ENCODE measurements at regions not wholly inside any gene's neighbourhood (a gene's known extent, or its start where the extent isn't known, plus 50 kb on each side); places are given as distances from the start of the nearest gene placed in this dataset.

GRCh38 chr2:239695728-239696240 lies 295.0 kb upstream of the HDAC4 start:
- Mint-ChIP-seq H3K9me3 (no peaks in the 10 kb centered on the region), H3K4me3 (no peak overlapping the region), H3K36me3 (ENCODE audit: low read depth) (no peaks in the 10 kb centered on the region), H3K27ac (no peak overlapping the region), H3K27me3 (ENCODE audit: insufficient read depth) (peaks cover 5% of the 10 kb centered on the region), H3K4me1 (ENCODE audit: low read depth) (no peaks in the 10 kb centered on the region)
- intact Hi-C loops (cut with micrococcal nuclease), result no loop called here
- no peak for DNase-seq (ENCODE audit: low spot score)

DNA sequence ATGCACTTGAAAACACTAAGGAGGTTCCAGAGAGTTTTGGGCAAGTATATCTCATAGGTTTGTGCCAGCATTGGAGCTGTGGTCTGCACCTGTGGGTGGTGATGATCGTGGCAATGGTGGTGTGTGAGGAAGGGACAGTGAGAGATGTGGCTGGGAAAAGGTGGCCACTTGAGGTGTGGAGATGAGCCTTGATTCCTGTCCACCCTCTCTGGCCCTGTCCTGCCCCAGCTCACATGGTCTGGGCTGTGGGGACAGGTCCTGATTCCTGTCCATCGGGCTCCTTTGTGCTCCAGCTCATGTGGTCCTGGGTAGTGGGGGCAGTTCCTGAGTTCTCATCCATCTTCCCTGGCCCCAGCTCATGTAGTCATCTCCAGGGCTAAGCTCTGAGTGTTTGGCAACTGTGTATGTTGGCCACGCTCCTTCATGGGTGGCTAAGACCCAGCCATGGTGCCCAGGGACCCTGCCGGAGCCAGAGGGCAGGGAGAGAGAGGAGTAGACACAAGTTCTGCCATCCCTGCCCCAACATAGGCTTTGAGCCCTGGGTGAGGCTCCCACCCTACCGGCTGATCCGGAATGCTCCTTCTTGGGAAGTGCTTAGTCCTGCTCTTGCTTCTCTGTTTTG lies 294.4 kb upstream of the HDAC4 start:
- no peak for DNase-seq (ENCODE audit: low spot score)
- Mint-ChIP-seq H3K36me3 (ENCODE audit: low read depth) (no peaks in the 10 kb centered on the region), H3K27ac (no peak overlapping the region), H3K4me3 (no peak overlapping the region), H3K4me1 (ENCODE audit: low read depth) (no peaks in the 10 kb centered on the region), H3K27me3 (ENCODE audit: insufficient read depth) (peaks cover 5% of the 10 kb centered on the region), H3K9me3 (no peaks in the 10 kb centered on the region)
- intact Hi-C loops (cut with micrococcal nuclease), result no loop called here

GRCh38 chr2:239694487-239694886 lies 293.7 kb upstream of the HDAC4 start:
- H3K4me3 Mint-ChIP-seq, result no peak overlapping the region
- H3K9me3 Mint-ChIP-seq, result no peaks in the 10 kb centered on the region
- no peak for DNase-seq (ENCODE audit: low spot score)
- H3K4me1 Mint-ChIP-seq (ENCODE audit: low read depth), result no peaks in the 10 kb centered on the region
- no peaks in the 10 kb centered on the region for H3K36me3 Mint-ChIP-seq (ENCODE audit: low read depth)
- intact Hi-C loops (cut with micrococcal nuclease), result no loop called here
- no peak overlapping the region for H3K27ac Mint-ChIP-seq
- H3K27me3 Mint-ChIP-seq (ENCODE audit: insufficient read depth), result no peaks in the 10 kb centered on the region

DNA sequence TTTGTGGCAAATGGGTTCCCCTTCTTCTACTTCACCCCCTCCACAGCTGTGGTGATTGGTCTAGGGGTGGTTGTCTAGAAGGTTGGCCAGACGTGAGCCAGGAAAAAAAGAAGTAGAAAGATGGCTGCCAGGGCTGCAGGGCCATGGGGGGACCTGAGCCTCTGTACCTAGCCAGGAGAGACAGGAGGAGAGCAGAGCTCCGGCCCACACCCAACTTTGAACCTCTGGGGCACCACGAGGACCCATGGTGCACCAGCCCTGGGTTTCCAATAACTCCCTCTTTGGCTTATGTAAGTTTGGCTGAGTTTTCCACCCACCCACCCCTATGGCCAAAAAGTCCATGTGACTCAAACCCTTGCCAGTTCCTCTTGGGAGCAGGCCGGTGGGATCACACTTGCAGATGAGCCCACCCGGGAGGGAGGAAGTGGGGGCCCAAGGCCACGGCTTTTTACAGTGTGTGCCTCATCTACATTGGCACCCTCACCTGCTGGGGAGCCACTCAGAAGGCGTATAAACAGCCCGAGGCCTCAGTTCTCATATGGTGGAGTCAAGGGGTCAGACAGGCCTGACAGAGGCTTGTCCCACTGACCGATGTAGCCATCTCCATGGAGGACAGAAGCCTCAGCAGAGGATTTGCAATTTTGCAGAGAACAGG lies 293.1 kb upstream of the HDAC4 start:
- Mint-ChIP-seq H3K4me1 (ENCODE audit: low read depth) (no peaks in the 10 kb centered on the region), H3K27ac (no peak overlapping the region), H3K9me3 (no peaks in the 10 kb centered on the region), H3K4me3 (no peak overlapping the region), H3K36me3 (ENCODE audit: low read depth) (no peaks in the 10 kb centered on the region), H3K27me3 (ENCODE audit: insufficient read depth) (no peaks in the 10 kb centered on the region)
- intact Hi-C loops (cut with micrococcal nuclease), result no loop called here
- DNase-seq (ENCODE audit: low spot score), result no peak

DNA sequence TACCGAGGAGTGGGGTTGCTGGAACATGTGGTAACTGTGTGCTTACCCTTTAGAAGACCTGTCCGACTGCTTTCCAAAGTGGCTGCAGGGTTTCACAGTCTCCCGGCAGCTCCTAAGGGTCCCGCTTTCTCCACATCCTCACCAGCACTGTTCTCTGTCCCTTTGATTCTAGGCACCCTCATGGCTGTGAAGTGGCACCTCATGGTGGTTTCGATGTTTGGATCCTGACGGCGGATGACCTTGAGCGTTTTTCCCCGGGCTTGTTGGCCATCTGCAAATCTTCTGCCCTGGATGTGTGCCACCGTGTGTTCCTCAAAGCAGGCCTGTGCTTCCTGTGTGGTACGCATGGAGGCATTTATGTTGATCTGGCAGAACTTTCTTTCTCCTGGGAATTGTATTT lies 292.5 kb upstream of the HDAC4 start:
- Mint-ChIP-seq H3K4me1 (ENCODE audit: low read depth) (no peaks in the 10 kb centered on the region), H3K27ac (no peak overlapping the region), H3K4me3 (no peak overlapping the region), H3K9me3 (no peaks in the 10 kb centered on the region), H3K36me3 (ENCODE audit: low read depth) (no peaks in the 10 kb centered on the region), H3K27me3 (ENCODE audit: insufficient read depth) (no peaks in the 10 kb centered on the region)
- DNase-seq (ENCODE audit: low spot score), result no peak
- intact Hi-C loops (cut with micrococcal nuclease), result no loop called here

DNA sequence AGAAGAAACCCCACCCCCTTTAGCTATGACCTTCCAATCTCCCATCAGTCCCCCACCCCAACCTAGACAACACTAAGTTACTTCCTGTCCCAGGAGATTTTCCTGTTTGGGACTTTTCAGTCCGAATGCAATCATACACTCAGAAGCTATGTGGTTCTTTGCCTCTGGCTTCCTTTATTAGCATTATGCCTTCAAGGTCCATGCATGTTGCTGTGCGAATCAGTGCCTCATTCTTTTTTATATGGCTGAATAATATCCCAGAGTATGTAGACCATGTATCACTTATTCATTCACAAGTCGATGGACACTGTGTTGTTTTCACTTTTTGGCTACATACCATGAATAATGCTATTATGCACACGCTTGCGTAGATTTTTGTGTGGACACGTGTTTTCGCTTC lies 292.1 kb upstream of the HDAC4 start:
- intact Hi-C loops (cut with micrococcal nuclease), result no loop called here
- no peak overlapping the region for H3K4me3 Mint-ChIP-seq
- H3K9me3 Mint-ChIP-seq, result no peaks in the 10 kb centered on the region
- no peaks in the 10 kb centered on the region for H3K4me1 Mint-ChIP-seq (ENCODE audit: low read depth)
- no peak overlapping the region for H3K27ac Mint-ChIP-seq
- peaks cover 2% of the 10 kb centered on the region for H3K27me3 Mint-ChIP-seq (ENCODE audit: insufficient read depth)
- no peak for DNase-seq (ENCODE audit: low spot score)
- H3K36me3 Mint-ChIP-seq (ENCODE audit: low read depth), result no peaks in the 10 kb centered on the region

- Mint-ChIP-seq H3K27ac (no peak overlapping the region), H3K27me3 (ENCODE audit: insufficient read depth) (peaks cover 2% of the 10 kb centered on the region), H3K9me3 (no peaks in the 10 kb centered on the region), H3K36me3 (ENCODE audit: low read depth) (no peaks in the 10 kb centered on the region), H3K4me1 (ENCODE audit: low read depth) (no peaks in the 10 kb centered on the region), H3K4me3 (no peak overlapping the region)
- intact Hi-C loops (cut with micrococcal nuclease), result no loop called here
- DNase-seq (ENCODE audit: low spot score), result no peak
Observed at GRCh38 chr2:239692362-239692851, 291.6 kb upstream of the HDAC4 start.

DNA sequence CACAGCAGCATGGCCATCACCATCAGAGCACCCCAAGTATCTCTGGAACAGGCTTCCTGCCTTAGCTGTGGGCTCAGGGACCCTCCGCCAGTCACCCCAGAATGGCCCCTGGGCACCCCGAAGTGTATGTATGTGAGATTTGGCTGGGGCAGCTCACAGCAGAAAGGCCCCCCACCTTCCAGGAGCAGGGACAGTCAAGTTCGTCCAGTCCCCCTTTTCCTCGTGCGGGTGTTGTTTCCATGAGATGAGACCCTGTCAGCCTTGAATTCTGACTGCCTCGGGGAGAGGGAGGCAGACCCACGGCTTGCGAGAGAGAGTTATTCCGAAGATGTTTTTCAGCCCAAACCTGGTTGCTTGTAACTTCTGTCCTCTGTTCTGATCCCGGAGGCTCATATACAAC lies 290.9 kb upstream of the HDAC4 start:
- no peaks in the 10 kb centered on the region for H3K36me3 Mint-ChIP-seq (ENCODE audit: low read depth)
- H3K4me3 Mint-ChIP-seq, result no peak overlapping the region

DNA sequence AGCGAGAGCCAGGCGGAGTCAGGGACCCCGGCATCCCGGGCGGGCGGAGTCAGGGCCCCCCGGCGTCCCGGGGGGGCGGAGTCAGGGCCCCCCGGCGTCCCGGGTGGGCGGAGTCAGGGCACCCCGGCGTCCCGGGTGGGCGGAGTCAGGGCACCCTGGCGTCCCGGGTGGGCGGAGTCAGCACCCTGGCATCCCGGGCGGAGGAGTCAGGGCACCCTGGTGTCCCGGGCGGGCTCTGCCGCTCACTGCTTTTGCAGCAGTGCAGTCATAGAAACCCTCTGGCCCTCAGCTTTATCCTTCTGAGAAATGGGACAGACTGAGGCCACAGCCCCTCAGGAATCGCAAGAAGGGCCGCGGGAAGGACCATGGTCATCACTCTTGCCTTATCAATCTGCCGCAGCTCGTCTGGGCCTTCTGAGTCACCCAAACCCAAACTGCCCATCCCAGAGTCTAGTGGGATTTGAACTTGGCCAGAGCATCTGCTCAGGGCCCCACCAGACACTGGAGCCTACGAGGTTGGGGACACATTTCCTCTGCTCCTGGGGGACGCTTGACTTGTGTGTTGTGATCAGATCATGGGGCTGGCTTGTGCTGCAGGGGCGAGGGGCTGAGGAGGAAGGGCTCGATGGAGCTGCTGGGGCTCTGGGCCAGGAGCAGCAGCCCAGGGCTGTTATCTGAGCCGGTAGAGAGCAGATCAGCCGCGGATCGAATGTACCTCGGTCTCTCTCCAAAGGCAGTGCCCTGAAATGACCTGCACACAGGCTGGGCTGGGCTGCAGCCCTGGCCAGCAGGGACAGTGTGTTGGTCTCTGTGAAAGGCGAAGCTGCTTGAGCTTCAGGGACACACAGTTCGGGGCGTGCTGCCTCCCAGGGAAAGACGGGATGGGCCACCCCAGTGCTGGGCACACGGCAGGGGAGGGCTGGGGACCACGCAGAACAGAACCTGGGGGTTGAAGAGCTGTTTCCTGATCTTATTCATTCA lies 290.1 kb upstream of the HDAC4 start:
- Mint-ChIP-seq H3K27ac (no peak overlapping the region), H3K4me3 (no peak overlapping the region), H3K4me1 (ENCODE audit: low read depth) (no peaks in the 10 kb centered on the region), H3K36me3 (ENCODE audit: low read depth) (no peaks in the 10 kb centered on the region), H3K27me3 (ENCODE audit: insufficient read depth) (peaks cover 2% of the 10 kb centered on the region), H3K9me3 (no peaks in the 10 kb centered on the region)
- intact Hi-C loops (cut with micrococcal nuclease), result no loop called here
- DNase-seq (ENCODE audit: low spot score), result no peak

More for the DNA sequence above, 290.9 kb upstream of the HDAC4 start:
- H3K4me1 Mint-ChIP-seq (ENCODE audit: low read depth), result no peaks in the 10 kb centered on the region
- DNase-seq (ENCODE audit: low spot score), result no peak
- no peaks in the 10 kb centered on the region for H3K9me3 Mint-ChIP-seq
- H3K27ac Mint-ChIP-seq, result no peak overlapping the region
- intact Hi-C loops (cut with micrococcal nuclease), result no loop called here
- peaks cover 2% of the 10 kb centered on the region for H3K27me3 Mint-ChIP-seq (ENCODE audit: insufficient read depth)

DNA sequence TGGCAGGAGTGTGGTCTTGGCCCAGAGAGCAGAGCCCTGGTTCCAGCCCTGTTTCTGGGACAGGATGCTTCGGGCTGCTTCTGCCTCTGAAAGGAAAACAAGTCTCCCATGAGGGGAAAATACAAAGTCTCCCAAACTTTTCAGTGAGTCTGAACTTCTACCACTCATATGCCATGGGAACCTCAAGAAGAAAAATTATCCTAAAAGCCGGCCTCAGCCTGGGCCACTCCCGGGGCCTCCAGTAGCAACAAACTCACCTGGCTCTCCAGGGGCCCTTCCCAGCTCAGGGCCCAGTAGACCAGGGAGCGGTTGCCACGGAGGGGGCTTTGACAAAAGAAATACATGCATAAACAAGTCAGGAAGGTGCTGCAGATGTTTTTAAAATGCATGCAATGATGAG lies 289.2 kb upstream of the HDAC4 start:
- Mint-ChIP-seq H3K9me3 (no peaks in the 10 kb centered on the region), H3K4me1 (ENCODE audit: low read depth) (no peaks in the 10 kb centered on the region), H3K4me3 (no peak overlapping the region), H3K36me3 (ENCODE audit: low read depth) (no peaks in the 10 kb centered on the region), H3K27ac (no peak overlapping the region), H3K27me3 (ENCODE audit: insufficient read depth) (peaks cover 2% of the 10 kb centered on the region)
- intact Hi-C loops (cut with micrococcal nuclease), result no loop called here
- no peak for DNase-seq (ENCODE audit: low spot score)

- intact Hi-C loops (cut with micrococcal nuclease), result no loop called here
- Mint-ChIP-seq H3K36me3 (ENCODE audit: low read depth) (no peaks in the 10 kb centered on the region), H3K4me3 (no peak overlapping the region), H3K9me3 (no peaks in the 10 kb centered on the region), H3K4me1 (ENCODE audit: low read depth) (no peaks in the 10 kb centered on the region), H3K27me3 (ENCODE audit: insufficient read depth) (peaks cover 2% of the 10 kb centered on the region), H3K27ac (no peak overlapping the region)
- no peak for DNase-seq (ENCODE audit: low spot score)
Observed at GRCh38 chr2:239689410-239689809, 288.6 kb upstream of the HDAC4 start.

- Mint-ChIP-seq H3K4me1 (ENCODE audit: low read depth) (no peaks in the 10 kb centered on the region), H3K27ac (no peak overlapping the region), H3K27me3 (ENCODE audit: insufficient read depth) (peaks cover 7% of the 10 kb centered on the region), H3K4me3 (no peak overlapping the region), H3K9me3 (no peaks in the 10 kb centered on the region), H3K36me3 (ENCODE audit: low read depth) (no peaks in the 10 kb centered on the region)
- intact Hi-C loops (cut with micrococcal nuclease), result no loop called here
- DNase-seq (ENCODE audit: low spot score), result no peak
Observed at GRCh38 chr2:239688840-239689239, 288.0 kb upstream of the HDAC4 start.

Measured in activated T-helper 1 cell treated with anti-CD3 and anti-CD28 coated beads, Interleukin-12 subunit alpha, Interleukin-12 subunit beta, Interleukin-2, Interleukin-4 antibody, amounts not matched to agents 30 ng/mL and 10 ng/mL and 1 ng/mL, durations not matched to agents 14 hours and 24 hours and 36 hours (primary cell).